BLaER1 treated with 17β-estradiol and CSF1 and Interleukin-3, amounts not matched to agents 10 nM and 100 nM (cell line): ENCODE measurements at regions not wholly inside any gene's neighbourhood (a gene's known extent, or its start where the extent isn't known, plus 50 kb on each side); places are given as distances from the start of the nearest gene placed in this dataset.

Experiments
- H3K27ac ChIP-seq, 11 experiments: shearing (Covaris generic); formaldehyde crosslinking; 2 replicates each; pipeline ENCODE4 v1.8.1; 2022
- H3K27me3 ChIP-seq, 11 experiments: shearing (Covaris generic); formaldehyde crosslinking; 2 replicates each; pipeline ENCODE4 v1.8.1; 2022
- H3K36me3 ChIP-seq, 11 experiments: shearing (Covaris generic); formaldehyde crosslinking; 2 replicates each; pipeline ENCODE4 v1.8.1; 2022
- H3K4me1 ChIP-seq, 10 experiments: shearing (Covaris generic); formaldehyde crosslinking; 2 replicates each; pipeline ENCODE4 v1.8.1; 2022
- H3K4me2 ChIP-seq, 11 experiments: shearing (Covaris generic); formaldehyde crosslinking; 2 replicates each; pipeline ENCODE4 v1.8.1; 2022
- H3K4me3 ChIP-seq, 10 experiments: shearing (Covaris generic); formaldehyde crosslinking; 2 replicates each; pipeline ENCODE4 v1.8.1; 2022
- H3K9ac ChIP-seq, 11 experiments: shearing (Covaris generic); formaldehyde crosslinking; 2 replicates each; pipeline ENCODE4 v1.8.1; 2022
- H3K9me3 ChIP-seq, 11 experiments: shearing (Covaris generic); formaldehyde crosslinking; replicated peaks in 1 of 11; 2 replicates each; pipeline ENCODE4 v1.8.1; 2022
- H4K20me1 ChIP-seq, 11 experiments: shearing (Covaris generic); formaldehyde crosslinking; 2 replicates each; pipeline ENCODE4 v1.8.1; 2022
- Cebpa-rat ChIP-seq, 11 experiments: shearing (Covaris generic); IDR thresholded peaks; 2 replicates each; pipeline ENCODE4 v1.8.1; 2022

DNA sequence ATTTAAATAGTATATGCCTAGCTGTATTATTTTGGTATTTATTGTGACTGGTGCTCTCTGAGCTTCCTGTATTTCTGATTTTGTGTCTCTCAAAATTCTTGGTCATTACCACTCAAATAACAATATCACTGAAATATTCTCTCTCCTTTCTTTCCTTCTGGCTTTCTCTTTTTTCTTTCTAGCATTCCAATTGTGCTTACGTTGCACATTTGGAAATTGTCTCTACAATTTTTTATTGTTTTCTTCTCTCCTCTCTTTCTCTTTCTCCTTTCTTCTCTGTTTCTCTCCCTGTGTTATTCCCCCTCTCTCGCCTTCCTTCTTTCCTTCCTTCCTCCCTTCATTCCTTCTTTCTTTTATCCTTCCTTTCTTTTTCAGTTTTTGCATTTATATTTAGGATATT is 89.6 kb upstream of the MCTP2 start:
- Histone ChIP-seq H3K36me3 (no peaks in the 10 kb centered on the region), H3K4me1 (peaks cover 0 to 7% (median 0%) of the 10 kb centered on the region in 10 experiments; a peak in 4 of 20 replicates), H3K27me3 (no peaks in the 10 kb centered on the region), H3K4me2 (no peak overlapping the region), H3K4me3 (no peak overlapping the region), H4K20me1 (no peaks in the 10 kb centered on the region), H3K27ac (no peak overlapping the region), H3K9ac (no peak overlapping the region), H3K9me3 (peaks cover 0 to 8% (median 0%) of the 10 kb centered on the region in 11 experiments; a peak in 5 of 22 replicates)
- no peak for TF ChIP-seq Cebpa-rat (IDR thresholded peaks at IDR 0.05)

DNA sequence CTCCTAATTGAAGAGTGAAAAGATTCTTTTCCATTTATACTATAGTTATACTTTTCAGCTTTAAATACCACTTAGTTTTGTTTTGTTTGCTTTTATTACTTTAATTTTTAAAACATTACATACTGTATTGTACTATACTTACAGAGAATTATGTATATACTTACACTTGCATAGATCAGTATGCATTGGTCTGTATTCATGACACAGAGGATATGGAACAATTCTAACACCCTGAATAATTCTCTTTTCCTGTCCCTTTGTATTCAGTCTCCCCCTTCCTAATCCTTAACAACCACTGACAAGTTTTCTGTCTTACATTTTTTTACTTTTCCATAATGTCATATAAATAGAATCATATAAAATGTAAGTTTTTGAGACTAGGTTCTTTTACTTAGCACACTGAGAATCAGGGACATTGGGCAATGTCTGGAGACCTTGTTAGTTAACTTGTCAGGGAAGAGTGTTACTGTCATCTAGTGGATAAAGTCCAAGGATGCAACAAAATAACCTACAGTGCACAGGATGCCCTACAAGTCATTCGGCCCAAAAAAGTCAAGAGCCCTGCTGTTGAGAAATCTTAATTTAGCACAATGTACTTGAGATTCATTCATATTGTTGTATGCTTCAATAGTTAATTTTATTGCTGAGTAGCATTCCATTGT is 95.7 kb upstream of the MCTP2 start:
- no peaks in the 10 kb centered on the region for H4K20me1 ChIP-seq
- no peaks in the 10 kb centered on the region for H3K27me3 ChIP-seq
- H3K9ac ChIP-seq = no peak overlapping the region
- H3K4me2 ChIP-seq = no peak overlapping the region
- peaks cover 0 to 12% (median 6%) of the 10 kb centered on the region in 11 experiments; a peak in 13 of 22 replicates for H3K9me3 ChIP-seq
- no peak overlapping the region for H3K4me3 ChIP-seq
- H3K36me3 ChIP-seq = no peaks in the 10 kb centered on the region
- H3K4me1 ChIP-seq = peaks cover 0 to 7% (median 0%) of the 10 kb centered on the region in 10 experiments; a peak in 4 of 20 replicates
- no peak for TF ChIP-seq Cebpa-rat (IDR thresholded peaks at IDR 0.05)
- H3K27ac ChIP-seq = no peak overlapping the region

DNA sequence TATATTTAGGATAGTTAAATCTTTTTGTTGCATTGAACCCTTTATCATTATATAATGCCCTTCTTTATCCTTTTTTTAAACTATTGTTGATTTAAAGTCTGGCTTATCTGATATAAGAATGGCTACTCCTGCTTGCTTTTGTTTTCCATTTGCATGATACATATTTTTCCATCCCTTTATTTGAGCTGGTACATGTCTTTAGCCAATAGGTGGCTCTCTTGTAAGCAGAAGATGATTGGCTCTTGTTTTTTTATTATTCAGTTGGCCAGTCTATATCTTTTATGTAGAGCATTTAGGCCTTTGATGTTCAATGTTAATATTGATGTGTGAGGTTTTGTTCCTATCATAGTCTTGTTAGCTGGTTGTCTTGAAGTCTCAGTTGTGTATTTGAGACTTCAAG is 99.5 kb upstream of the MCTP2 start:
- Histone ChIP-seq H4K20me1 (no peaks in the 10 kb centered on the region), H3K36me3 (no peaks in the 10 kb centered on the region), H3K4me2 (no peak overlapping the region), H3K9me3 (peaks cover 0 to 12% (median 6%) of the 10 kb centered on the region in 11 experiments; a peak in 13 of 22 replicates), H3K27ac (no peak overlapping the region), H3K4me3 (no peak overlapping the region), H3K9ac (no peak overlapping the region), H3K4me1 (no peaks in the 10 kb centered on the region), H3K27me3 (no peaks in the 10 kb centered on the region)
- no peak for TF ChIP-seq Cebpa-rat (IDR thresholded peaks at IDR 0.05)

DNA sequence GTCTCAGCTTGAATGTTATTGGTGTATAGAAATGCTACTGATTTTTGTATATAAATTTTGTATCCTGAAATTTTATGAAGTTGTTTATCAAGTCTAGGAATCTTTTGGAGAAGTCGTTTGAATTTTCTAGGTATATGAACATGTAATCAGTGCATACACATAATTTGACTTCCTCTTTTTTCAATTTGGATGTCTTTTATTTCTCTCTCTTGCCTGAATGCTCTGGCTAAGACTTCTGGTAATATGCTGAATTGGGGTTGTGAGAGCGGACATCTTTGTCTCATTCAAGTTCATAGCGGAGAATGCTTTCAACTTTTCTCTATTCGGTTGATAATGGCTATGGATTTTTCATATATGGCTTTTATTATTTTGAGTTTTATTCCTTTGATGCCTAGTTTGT is 100.9 kb upstream of the MCTP2 start:
- no peak for TF ChIP-seq Cebpa-rat (IDR thresholded peaks at IDR 0.05)
- Histone ChIP-seq H3K36me3 (no peaks in the 10 kb centered on the region), H3K27me3 (no peaks in the 10 kb centered on the region), H4K20me1 (no peaks in the 10 kb centered on the region), H3K4me1 (peaks cover under 1 to 7% (median 4%) of the 10 kb centered on the region in 10 experiments; a peak in 19 of 20 replicates), H3K9ac (no peak overlapping the region), H3K9me3 (peaks cover 0 to 12% (median 6%) of the 10 kb centered on the region in 11 experiments; a peak in 13 of 22 replicates), H3K4me3 (no peak overlapping the region), H3K4me2 (no peak overlapping the region), H3K27ac (no peak overlapping the region)

GRCh38 chr15:94127006-94127405 is 104.4 kb upstream of the MCTP2 start:
- no peaks in the 10 kb centered on the region for H3K36me3 ChIP-seq

GRCh38 chr15:94125698-94126097 is 105.7 kb upstream of the MCTP2 start:
- Histone ChIP-seq H3K27ac (peak overlapping the region in 1 of 11 experiments; percentile 41; a peak in 2 of 22 replicates), H3K9me3 (no peaks in the 10 kb centered on the region), H3K4me2 (peak overlapping the region; percentile 35 to 69 (median 57); a peak in 21 of 22 replicates), H3K4me3 (no peak overlapping the region), H3K4me1 (peaks cover 9 to 29% (median 18%) of the 10 kb centered on the region in 10 experiments), H3K9ac (no peak overlapping the region), H3K36me3 (no peaks in the 10 kb centered on the region), H4K20me1 (no peaks in the 10 kb centered on the region), H3K27me3 (no peaks in the 10 kb centered on the region)
- no peak for TF ChIP-seq Cebpa-rat (IDR thresholded peaks at IDR 0.05)

More at GRCh38 chr15:94127006-94127405, 104.4 kb upstream of the MCTP2 start:
- Histone ChIP-seq H3K4me3 (no peak overlapping the region), H3K4me2 (no peak overlapping the region), H3K27me3 (no peaks in the 10 kb centered on the region), H3K27ac (no peak overlapping the region), H3K9ac (no peak overlapping the region), H4K20me1 (no peaks in the 10 kb centered on the region), H3K9me3 (peaks cover 0 to 2% (median 0%) of the 10 kb centered on the region in 11 experiments; a peak in 3 of 22 replicates), H3K4me1 (peaks cover 9 to 29% (median 18%) of the 10 kb centered on the region in 10 experiments)
- no peak for TF ChIP-seq Cebpa-rat (IDR thresholded peaks at IDR 0.05)

DNA sequence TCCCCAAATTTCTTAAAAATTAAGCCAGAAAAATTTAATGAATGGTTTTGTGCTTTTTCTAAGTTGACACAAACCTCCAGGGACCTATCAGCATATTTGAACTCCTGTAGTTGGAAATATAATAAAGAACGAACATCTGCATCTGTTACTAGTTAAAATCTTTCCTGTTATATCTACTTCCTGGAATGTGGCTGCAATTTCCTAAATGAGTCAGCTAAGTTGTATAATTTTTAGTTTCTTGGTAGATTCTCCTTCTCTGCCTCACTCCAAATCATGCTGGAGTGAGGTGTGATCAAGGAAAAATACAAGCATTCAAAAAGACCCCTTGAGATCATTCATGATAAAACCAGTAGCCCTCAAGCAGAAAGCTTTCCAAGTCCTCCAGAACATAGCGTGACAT is 106.2 kb upstream of the MCTP2 start:
- Histone ChIP-seq H3K27ac (peak overlapping the region in 2 of 11 experiments; percentile 0 to 41; a peak in 3 of 22 replicates), H3K4me3 (no peak overlapping the region), H3K27me3 (no peaks in the 10 kb centered on the region), H3K36me3 (no peaks in the 10 kb centered on the region), H3K4me1 (peaks cover 9 to 29% (median 18%) of the 10 kb centered on the region in 10 experiments), H3K9me3 (no peaks in the 10 kb centered on the region), H3K4me2 (peak overlapping the region; percentile 35 to 69 (median 57); a peak in 21 of 22 replicates), H4K20me1 (no peaks in the 10 kb centered on the region), H3K9ac (no peak overlapping the region)
- no peak for TF ChIP-seq Cebpa-rat (IDR thresholded peaks at IDR 0.05)

DNA sequence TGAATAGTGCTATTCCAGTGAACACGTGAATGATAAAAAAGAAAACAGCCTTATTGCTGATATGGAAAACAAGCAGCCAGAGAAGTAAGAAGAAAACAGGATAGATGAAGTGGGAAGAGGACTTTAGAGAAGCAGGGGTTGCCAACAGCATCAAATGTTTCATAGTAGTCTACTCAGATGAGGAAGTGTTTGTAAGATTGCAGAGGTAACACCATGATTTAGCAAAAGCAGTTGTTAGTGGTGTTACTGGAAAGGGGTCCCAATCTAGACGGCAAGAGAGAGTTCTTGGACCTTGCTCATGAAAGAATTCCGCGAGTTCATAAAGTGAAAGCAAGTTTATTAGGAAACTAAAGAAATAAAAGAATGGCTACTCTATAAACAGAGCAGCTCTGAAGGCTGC is 108.8 kb upstream of the MCTP2 start:
- Histone ChIP-seq H3K27me3 (no peaks in the 10 kb centered on the region), H3K36me3 (no peaks in the 10 kb centered on the region), H3K9me3 (no peaks in the 10 kb centered on the region), H4K20me1 (no peaks in the 10 kb centered on the region), H3K27ac (no peak overlapping the region), H3K9ac (no peak overlapping the region), H3K4me3 (no peak overlapping the region), H3K4me2 (peak overlapping the region in 3 of 11 experiments; percentile 3 to 32 (median 15); a peak in 3 of 22 replicates), H3K4me1 (peaks cover 9 to 29% (median 18%) of the 10 kb centered on the region in 10 experiments)
- TF ChIP-seq Cebpa-rat (IDR thresholded peaks at IDR 0.05) = no peak

DNA sequence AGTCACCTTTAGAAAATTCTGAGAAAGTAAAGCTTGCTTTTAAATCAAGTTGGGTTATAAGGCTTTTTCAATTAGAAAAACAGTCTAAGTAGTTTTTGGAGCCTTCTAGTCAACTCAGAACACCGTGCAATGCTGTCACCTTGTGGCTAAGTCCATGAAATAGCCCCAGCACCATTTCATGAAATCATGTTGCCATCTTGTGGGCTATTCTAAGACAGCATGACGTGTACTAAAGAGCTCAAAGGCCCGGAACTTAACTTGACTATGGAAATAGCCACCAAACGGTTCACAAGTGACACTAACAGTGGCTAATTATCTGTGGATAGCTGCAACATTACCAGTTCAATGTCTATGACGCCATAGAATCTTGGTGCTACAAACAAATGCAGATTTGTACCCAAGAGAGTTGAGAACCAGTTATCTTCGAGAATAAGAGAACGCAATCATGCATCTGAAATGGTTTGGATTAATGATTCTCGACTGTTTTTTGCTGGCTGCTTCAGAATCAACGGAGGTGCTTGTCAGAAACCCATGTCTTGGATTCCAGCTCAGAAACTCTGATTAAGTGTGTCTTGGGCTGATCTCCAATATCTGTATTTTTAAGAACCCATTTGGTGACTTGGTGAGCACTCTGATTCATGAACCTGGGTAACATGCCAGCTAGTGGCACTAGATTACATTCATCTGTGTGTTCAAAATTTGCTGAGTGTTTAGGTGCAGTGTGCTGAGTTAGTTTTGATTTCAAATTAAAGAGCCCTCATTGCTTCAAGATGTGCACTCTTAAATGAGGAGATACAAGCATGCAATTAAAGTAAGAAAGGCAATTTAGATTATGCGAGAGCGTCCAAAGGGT is 111.2 kb upstream of the MCTP2 start:
- H3K9ac ChIP-seq = no peak overlapping the region
- H4K20me1 ChIP-seq = no peaks in the 10 kb centered on the region
- H3K4me2 ChIP-seq = no peak overlapping the region
- no peak for TF ChIP-seq Cebpa-rat (IDR thresholded peaks at IDR 0.05)
- H3K27me3 ChIP-seq = no peaks in the 10 kb centered on the region
- H3K27ac ChIP-seq = 0 out of 22 replicates have a peak overlapping the region, but pooled peaks of 1 of the 11 experiments have one; percentile 23
- no peaks in the 10 kb centered on the region for H3K36me3 ChIP-seq
- H3K9me3 ChIP-seq = no peaks in the 10 kb centered on the region
- no peak overlapping the region for H3K4me3 ChIP-seq
- peaks cover 5 to 20% (median 10%) of the 10 kb centered on the region in 10 experiments for H3K4me1 ChIP-seq
